PC-3 (cell line): ENCODE measurements at regions not wholly inside any gene's neighbourhood (a gene's known extent, or its start where the extent isn't known, plus 50 kb on each side); places are given as distances from the start of the nearest gene placed in this dataset.

Experiments
- EZH2 ChIP-seq: fragments of 300-600 bp; sonication (generic); IDR thresholded peaks from one replicate; pipeline ENCODE4 v1.6.1; 2017; ENCODE audit warnings: antibody characterized with exemption, mild to moderate bottlenecking, low read length; ENCODE audit not compliant: unreplicated experiment
- EZH2phosphoT487 ChIP-seq: fragments of 300-600 bp; sonication (generic); IDR thresholded peaks from 2 replicates; pipeline ENCODE4 v1.6.1; 2018; ENCODE audit warnings: mild to moderate bottlenecking, antibody characterized with exemption, low read length, borderline replicate concordance
- TF ChIP-seq, protein P1 (sequence below): fragments of 300-600 bp; sonication (generic); conservative IDR thresholded peaks from 2 replicates; pipeline ENCODE4 v1.5.1; 2017; ENCODE audit warnings: antibody characterized with exemption, low read depth, mild to moderate bottlenecking, low read length

DNA sequence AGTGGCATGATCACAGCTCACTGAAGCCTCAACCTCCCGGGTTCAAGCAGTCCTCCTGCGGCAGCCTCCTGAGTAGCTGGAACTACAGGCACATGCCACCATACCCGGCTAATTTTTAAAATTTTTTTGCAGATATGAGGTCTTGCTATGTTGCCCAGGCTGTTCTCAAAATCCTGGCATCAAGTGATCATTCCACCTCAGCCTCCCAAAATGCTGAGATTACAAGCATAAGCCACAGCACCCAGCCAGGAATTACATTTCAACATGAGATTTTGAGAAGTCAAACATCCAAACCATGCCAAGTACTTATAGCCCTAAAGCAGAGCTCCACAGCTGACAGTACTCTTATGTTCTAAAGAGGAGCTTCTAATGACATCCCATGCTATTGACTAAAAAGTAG lies 200.1 kb downstream of the FCRL5 start:
- TF ChIP-seq, protein P1, sequence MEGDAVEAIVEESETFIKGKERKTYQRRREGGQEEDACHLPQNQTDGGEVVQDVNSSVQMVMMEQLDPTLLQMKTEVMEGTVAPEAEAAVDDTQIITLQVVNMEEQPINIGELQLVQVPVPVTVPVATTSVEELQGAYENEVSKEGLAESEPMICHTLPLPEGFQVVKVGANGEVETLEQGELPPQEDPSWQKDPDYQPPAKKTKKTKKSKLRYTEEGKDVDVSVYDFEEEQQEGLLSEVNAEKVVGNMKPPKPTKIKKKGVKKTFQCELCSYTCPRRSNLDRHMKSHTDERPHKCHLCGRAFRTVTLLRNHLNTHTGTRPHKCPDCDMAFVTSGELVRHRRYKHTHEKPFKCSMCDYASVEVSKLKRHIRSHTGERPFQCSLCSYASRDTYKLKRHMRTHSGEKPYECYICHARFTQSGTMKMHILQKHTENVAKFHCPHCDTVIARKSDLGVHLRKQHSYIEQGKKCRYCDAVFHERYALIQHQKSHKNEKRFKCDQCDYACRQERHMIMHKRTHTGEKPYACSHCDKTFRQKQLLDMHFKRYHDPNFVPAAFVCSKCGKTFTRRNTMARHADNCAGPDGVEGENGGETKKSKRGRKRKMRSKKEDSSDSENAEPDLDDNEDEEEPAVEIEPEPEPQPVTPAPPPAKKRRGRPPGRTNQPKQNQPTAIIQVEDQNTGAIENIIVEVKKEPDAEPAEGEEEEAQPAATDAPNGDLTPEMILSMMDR, result no peak
- TF ChIP-seq EZH2phosphoT487, result no peak
- TF ChIP-seq EZH2, result no peak
